ENCODE measurements at regions not wholly inside any gene's neighbourhood (a gene's known extent, or its start where the extent isn't known, plus 50 kb on each side); places are given as distances from the start of the nearest gene placed in this dataset.
A peak's percentile ranks its signal among the peaks of the same experiment; 100 is the strongest.
"Not testable (repeated sequence)": the region's sequence is repeated elsewhere in the genome, so short reads cannot be mapped to it uniquely, and the experiment has no call there.

DNA sequence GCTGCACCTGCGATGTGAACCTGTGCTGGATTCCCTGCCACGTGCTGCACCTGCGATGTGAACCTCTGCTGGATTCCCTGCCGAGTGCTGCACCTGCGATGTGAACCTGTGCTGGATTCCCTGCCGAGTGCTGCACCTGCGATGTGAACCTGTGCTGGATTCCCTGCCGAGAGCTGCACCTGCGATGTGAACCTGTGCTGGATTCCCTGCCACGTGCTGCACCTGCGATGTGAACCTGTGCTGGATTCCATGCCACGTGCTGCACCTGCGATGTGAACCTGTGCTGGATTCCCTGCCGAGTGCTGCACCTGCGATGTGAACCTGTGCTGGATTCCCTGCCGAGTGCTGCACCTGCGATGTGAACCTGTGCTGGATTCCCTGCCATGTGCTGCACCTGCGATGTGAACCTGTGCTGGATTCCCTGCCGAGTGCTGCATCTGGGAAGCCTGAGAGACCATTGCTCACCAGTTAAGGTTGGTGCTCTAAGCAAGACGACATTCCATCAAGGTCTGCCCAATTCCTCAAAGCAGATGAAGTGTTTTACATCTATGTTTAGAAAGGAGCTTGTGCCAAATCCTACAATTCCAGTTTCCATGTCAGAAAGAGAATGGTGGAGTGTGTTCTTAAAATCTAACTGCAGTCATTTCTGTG is 176.5 kb upstream of the B3GAT1 start:
- DNase-seq (ENCODE audit: low read depth in 3 of 3, low spot score in 2 of 3), result not testable (repeated sequence)

DNA sequence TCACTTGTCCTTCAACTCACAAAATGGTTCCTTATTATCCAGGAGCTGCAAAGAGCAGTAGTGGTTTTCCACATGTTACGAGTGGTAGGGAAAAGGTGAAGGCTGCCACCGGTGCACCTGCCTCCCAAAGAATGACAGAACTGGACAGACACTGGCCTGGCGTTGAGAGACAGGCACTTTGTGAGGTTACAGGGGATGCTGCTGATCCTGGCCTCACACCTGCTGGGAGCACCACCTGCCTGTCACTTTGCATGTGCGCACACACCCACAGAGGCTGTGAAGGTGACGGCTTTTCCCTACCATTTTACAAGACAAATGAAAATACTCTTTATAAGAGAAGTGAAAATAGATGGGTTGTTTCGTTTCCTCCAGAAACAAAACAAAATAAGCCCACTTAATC is 175.3 kb upstream of the B3GAT1 start:
- DNase-seq (ENCODE audit: low read depth in 3 of 3, low spot score in 2 of 3), result no peak

DNA sequence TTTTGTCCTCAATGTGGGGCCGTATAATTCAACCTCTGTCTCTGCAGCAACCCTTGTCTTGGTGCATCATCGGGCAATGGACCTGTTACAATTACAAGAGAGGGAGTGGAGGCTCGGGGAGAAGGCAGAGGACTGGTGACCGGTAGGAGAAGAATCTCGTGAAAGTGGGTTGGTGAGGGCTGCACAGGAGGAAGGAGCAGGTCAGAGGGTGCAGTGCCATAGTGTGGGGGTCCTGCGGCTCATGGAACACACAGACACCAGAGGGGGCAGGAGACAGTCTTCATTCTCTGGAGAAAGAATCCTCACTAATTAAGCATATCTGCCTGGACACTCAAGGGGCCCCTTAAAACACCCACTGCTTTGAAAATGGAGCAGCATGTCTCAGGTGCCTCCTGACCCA is 174.7 kb upstream of the B3GAT1 start:
- DNase-seq (ENCODE audit: low read depth in 3 of 3, low spot score in 2 of 3), result no peak

DNA sequence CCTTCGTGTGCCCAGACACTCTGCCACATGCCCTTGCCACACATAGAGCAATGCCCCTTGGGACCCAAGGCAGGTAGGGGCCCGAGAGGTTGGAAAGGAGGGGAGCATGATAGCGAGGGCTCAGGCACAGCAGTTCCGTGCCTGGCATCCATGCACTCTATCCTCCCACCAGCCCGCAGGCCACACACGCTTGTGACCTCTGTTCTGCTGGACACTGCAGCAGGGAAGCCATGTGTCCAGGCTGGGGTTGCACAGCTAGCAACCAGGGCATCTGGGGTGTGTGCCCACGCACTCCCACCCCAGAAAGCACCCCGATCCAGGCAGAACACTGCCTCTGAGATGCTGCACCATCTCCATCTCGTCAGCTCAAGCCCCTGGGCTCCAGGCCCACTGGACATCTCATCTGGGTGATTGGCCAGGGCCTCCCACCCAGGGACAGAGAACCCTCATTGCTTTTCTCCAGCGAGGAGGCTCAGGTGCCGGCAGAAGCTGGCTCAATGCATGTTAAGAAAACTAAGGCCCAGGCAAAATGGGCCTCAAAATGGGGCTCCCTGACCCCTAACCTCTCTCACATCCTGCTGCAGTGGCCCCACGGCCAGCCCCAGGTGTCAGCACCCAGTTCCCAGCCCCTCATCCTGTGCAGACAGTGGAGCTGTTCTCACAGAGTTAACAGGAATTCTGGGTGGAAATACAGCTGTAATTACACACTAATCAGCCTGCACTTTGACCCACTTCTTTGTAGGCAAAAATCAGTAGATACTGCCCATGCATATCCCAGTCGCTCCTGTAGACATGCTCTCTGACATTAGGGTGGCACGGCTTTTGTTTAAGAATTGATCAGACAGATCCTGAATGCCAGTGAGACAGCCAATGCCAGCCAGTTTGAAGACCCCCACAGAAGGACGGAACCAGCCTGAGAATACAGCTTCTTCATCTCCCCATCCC is 173.9 kb upstream of the B3GAT1 start:
- no peak for DNase-seq (ENCODE audit: low read depth in 3 of 3, low spot score in 2 of 3)

DNA sequence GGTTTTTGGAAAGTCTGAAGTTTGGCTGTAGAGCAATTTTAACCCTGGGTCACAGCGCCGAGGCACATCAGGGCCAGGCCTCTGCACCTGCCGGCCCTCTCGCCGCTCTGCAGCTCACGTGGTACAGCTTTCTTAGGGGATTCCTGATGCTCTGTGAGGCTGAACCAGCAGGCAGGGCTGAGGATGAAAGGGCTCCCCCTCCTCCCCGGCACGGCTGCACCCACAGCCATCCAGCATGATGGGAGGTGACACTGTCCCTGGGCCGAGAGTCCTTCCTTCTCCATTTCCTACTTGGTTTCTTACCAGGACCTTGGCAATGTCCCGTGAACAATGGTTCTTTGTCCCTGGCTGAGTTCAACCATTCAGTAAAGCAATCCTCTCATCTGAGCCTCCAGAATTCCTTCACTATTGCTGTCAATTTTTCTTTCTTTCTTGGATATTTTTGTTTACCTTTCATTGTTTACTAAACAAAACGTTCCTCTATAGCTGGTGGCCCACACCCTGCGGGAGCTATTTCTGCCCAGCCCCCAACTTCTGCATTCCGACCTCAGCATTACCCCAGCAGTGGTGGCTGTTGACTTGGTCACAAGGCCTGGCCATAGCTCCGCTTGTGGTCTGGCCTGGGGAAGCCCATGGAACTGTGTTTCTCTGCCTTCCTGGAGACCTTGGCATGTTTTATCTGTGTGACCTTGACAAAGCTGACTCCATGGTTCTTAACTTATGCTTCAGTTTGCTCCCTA is 172.8 kb upstream of the B3GAT1 start:
- peak in 2 of 3 donors; percentile 27 to 41 for DNase-seq (ENCODE audit: low read depth in 3 of 3, low spot score in 2 of 3)

DNA sequence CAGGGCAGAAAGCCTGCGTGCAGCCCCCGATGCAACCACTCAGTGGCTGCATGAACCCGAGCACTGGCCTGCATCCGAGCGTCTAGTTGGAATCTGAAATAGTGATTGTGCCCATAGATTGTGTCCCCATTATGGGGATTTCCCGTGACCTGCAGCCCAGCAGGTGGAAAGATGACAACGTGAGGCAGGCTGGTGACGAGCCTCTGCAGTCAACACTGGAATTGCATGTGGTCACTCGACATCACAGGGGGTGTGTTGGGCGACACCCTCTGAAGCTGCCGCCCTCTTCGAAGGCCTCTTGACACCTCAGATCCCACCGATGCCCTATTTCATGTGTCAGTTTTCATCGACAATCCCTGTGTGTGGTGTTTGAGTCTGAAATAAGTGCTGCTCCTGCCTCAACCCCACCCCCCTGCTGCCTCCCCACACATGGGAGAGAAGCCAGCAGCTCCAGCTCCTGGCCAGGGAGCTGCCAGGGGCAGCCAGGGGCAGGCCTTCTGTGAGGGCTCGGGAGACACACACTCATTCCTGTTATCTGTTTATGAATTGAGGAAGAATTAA is 172.0 kb upstream of the B3GAT1 start:
- DNase-seq (ENCODE audit: low read depth in 3 of 3, low spot score in 2 of 3), result no peak

DNA sequence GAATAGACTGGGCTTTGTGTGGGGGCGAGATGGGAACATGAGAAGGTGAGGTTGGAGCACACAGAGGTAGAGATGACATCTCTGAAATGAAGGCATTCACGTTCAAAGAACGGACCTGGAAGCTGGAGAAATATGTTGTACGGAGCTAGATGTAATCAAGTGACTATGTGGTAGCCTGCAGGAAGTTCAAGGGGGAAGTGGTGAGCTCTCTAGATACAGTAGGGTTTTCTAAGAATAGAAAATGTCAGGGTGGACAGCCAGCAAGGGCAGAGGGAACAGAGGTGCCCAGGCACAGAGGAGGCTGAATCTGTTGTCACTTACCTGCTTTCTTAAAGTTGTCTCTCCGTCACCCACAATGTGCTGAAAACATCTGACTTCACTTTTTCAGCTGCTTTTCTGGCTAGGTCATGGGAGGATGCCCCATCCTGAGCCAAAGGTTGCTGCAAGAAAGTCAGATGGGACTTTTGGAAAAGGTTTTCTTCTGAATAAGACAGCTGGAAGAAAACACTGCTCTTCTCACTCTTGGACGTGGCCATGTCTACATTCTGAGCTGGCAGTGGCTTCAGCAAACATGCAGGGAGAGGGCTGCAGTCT is 171.5 kb upstream of the B3GAT1 start:
- DNase-seq (ENCODE audit: low read depth in 3 of 3, low spot score in 2 of 3), result no peak

DNA sequence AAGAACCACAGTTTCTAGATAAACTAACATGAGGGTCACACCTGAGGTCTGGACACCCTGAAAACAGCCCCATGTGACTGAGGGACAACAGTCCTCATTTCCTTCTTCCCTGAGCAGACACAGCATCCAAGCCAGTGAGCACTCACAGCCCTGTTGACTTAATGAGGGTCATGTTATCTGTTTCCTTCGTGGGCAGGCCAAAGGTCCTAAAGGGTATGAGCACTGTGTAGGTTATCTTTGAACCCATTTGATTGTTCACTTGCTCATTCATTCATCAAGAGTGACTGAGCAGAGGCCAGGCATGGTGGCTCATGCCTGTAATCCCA is 170.7 kb upstream of the B3GAT1 start:
- DNase-seq (ENCODE audit: low read depth in 3 of 3, low spot score in 2 of 3), result no peak

DNA sequence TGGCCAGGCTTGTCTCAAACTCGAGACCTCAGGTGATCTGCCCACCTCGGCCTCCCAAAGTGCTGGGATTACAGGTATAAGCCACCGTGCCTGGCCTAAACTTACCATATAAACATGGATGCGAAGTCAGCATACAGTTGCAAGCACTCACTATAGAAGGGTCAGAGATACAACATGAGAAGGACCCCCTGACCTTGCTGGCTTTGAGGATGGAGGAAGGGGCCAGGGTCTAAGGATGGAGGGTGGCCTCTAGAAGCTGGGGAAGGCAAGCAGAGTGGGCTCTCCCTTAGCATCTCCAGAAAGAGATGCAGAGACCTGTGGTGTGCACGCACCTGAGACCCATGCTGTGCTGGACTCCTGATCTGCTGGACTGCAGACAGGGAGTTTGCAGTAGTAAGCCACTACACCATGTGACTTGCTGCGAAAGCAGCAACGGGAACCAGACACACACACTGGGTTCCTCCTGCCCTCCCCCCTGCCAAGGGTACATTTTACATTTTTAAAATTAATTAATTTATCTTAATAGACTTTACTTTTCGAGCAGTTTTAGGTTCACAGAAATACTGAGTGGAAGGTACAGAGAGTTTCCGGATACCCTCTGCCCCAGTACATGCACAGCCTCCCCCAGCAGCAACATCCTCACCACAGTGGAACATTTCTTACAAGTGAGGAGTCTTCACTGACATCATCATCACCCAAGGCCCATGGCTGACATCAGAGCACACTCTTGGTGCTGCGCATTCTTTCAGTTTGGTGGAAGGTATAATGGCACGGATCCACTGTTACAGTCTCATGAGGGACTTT is 170.1 kb upstream of the B3GAT1 start:
- DNase-seq (ENCODE audit: low read depth in 3 of 3, low spot score in 2 of 3), result no peak

DNA sequence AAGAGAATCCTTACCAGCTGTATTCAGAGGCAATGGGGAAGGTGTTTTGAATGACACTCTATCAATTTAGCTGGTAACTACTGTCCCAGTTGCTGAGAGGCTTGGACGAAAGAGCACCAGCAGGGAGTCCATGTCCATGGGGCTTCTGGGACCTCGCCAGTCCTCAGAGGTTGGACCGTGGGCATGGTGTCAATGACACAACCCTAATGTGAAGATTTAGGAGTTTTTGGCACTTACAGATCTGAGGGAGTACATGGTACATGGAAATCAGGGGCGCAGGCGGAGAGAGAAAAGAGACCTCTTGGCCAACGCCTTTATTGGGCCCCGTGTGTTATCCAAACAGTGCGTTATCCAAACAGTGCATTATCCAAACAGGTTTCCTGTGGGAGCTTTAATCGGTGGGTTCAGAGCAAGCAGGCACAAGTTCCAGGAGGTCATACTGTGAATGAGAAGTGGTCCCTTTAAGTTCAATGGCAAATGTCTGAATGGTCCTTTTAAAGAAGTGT is 169.1 kb upstream of the B3GAT1 start:
- no peak for DNase-seq (ENCODE audit: low read depth in 3 of 3, low spot score in 2 of 3)

DNA sequence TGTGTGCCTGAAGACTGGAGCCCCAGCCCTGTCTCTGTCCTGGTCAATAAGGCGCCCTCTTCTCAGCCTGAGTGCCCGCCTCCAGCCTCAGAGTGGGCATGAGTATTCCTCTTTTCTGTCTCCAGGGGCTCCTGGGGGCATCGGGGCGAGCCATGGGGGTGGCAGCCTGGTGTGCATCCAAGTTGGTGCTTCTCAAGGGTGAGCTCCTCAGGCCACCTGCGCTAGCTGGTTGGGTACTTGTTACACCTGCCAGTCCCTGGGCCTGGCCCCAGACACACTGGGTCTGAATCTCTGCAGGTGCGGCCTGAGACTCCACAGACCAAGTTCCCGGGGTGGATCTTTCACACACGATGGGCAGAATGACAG is 168.6 kb upstream of the B3GAT1 start:
- no peak for DNase-seq (ENCODE audit: low read depth in 3 of 3, low spot score in 2 of 3)

DNA sequence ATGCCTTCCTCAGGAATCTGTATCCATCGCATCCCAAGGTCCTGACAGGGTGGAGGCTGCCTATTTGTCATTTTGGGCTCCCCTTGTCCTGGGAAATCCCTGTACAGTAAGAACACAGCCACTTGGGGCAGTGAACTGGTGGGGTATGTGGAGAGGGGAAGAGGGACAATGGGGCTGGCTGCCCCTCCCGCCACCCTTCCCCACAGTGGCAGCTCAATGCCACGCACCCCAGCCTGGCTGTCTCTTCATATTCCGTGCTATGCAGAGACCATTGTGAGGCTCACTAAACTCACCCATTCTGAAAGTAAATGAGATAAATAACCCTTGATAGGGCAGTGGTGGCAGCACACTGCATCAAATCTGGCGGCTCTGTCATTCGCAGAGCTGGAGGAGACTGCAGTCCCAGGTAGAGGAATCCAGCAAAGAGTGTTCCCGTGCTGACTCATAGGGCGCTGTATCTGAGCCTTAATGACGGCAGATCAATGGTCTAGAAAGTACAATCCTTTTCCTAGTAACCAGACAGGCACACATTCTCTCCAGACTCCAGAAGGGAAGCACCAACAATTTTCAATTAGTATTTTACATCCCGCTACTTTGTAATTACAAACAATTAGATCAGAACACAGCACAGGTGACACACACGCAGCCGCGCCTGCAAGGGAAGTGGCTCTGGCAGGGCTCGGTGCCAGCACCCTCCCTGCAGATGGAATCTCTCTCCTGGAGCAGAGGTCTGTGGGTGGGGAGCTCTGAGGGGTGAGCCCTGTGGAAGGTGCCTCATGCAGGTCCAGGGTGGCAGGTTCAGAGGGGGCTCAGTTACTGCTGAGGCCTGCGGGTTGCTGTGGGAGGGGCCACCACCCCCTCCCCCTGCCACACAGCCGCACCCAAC is 167.9 kb upstream of the B3GAT1 start:
- DNase-seq (ENCODE audit: low read depth in 3 of 3, low spot score in 2 of 3), result no peak

DNA sequence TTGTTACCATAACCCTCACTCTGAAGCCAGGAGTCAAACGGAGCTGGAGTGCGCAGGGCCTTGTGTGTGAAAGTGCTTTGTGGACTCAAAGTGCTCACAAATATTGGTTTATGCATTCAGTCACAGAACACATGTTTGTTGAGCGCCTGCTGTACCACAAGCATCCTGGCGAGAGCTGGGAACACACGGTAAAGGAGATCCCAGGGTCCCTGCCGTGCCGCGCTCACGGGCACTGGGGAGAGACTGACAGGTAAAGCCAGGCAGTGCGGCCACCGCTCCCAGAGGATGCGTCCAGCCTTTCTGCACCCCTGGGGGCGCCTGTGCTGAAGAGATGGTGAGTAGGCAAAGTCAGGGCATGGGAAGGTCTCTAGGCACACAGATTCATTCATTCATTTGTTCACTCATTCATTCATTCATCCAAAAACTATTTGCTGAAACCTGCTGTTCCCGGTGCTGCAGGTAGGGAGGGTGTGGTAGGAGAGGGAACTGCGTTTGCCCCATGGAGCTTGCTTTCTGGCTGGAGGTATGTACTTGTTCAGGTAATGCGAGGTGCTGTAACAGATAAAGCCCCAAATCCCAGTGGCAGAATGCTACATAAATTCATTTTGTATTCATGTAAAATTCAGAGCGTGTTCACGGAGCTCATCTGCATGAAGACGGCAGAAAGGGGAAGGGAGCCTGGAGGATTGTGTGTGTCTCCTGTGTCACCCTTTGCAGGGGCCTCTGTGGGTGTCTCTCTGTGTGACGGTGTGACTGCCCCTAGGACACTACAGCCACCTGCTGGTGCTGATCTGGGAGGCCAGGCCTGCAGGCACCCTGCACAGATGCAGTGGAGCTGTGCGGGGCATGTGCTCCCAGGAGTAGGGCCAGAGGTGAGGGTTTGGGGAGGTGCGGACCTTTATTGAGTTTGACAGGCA is 167.0 kb upstream of the B3GAT1 start:
- DNase-seq (ENCODE audit: low read depth in 3 of 3, low spot score in 2 of 3), result no peak

DNA sequence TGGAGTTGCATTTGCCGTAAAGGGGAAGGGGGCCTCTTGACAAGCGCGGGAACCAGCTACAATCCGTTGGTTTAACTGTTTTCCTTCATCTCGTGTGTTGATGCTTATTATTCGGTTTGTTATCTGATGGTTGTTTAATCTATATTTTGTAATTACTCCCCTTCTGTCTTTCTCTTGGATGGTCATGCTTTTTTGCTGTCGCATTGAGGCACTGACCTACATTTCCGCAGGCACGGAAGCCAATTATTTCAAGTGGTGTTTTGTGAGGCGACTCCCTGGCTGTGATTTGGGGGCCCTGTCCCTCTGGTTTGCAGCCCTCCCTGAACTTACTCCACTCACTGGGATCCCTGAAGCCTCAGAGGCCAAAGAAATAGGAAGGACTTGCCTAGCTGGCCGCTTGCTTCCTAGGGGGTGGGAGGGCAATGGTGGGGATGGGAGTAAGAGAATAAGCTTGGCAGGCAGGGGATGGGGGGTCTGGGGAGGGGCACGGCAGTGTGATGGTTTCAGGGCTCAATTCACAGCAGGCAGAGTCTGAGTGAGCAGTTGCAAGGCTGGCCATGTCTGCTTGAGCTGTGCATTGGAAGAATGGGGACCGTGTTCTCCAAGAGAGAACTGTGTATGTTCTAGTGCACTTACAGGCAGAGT is 165.8 kb upstream of the B3GAT1 start:
- DNase-seq (ENCODE audit: low read depth in 3 of 3, low spot score in 2 of 3), result no peak

DNA sequence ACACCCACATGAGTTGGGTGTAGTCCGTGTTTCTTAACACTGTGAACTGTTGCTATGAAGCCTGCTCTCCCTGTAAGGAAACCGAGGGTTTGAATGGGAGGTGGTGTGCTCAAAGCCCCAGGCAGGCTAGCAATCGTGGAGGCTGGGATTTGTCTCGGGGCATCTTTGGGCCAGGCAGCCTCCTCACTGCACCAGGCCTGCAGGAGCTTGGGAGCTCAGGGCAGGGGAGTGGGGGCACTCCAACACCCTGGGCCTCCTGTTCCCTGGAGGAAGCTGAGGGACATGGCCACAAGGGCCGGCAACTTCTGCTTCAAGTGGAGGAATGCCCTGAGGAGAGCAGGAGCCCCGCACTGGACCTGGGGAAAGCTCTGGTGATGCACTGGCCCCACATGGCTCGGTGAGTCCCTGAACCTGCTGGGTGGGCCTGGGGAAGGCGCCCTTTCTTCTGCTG is 164.7 kb upstream of the B3GAT1 start:
- DNase-seq (ENCODE audit: low read depth in 3 of 3, low spot score in 2 of 3), result no peak

DNA sequence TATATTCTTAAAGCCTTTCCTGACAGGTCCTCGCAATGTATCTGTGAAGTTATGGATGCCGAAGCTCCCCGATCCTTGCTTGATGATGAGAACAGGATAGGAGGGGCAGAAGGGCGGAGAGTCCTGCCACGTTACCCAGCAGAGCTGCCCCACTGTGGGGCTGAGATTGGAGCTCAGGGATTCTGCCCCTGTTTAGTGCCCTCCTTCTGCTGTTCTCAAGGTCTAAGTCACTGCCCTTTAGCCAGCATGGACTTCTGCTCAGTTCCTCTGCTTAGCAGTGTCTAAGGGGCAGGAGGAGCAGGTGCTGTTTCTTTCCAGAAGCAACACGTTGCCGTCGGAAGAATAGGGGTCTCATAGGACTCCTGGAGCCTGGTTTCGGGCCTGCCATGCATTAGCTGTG is 164.2 kb upstream of the B3GAT1 start:
- DNase-seq (ENCODE audit: low read depth in 3 of 3, low spot score in 2 of 3), result no peak

DNA sequence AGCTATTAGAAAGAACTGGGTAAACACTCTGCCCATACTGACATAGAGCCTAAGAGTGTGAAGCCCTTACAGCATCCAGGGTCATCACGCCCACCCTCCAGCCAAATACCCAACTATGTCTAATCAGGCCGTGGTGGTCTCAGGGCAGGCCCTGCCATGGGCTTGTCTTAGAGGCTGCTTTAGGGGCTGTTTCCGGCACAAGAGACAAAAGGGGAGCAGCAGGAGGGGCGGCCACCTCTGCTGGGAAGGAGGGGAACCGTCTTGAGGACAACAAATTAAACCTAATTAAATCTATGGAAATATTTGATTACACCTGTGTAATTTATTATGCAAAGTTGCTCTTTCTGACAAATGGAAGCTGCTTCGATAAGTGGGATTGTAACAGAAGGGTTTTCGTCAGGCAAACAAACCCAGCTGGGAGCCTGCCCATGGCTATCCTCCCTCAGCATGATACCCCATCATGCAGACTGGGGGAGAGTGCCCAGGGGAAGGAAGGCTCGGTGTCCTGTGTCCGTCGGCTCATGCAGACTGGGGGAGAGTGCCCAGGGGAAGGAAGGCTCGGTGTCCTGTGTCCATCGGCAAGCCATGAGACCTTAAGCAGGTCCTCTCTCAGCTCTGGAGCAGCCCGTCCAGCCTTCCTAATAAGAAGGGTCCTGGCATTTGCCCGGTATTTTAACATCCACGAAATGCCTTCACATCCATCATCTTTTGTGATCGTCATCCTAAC is 163.6 kb upstream of the B3GAT1 start:
- no peak for DNase-seq (ENCODE audit: low read depth in 3 of 3, low spot score in 2 of 3)

Data from right renal cortex interstitium (tissue), 3 donors.